Liver (tissue), 8 donors: ENCODE measurements at regions not wholly inside any gene's neighbourhood (a gene's known extent, or its start where the extent isn't known, plus 50 kb on each side); places are given as distances from the start of the nearest gene placed in this dataset.

Source experiments
- DNase-seq: peaks from one replicate; pipeline ENCODE4 v3.0.0-alpha.2; 2017; ENCODE audit warnings: low spot score
- H3K27ac ChIP-seq, 2 donors: one replicate each; pipeline ENCODE4 v1.7.0; 2013; ENCODE audit warnings: inconsistent platforms in 2 of 2, low read length in 2 of 2, control low read depth in 1 of 2, low read depth in 1 of 2, mild to moderate bottlenecking in 1 of 2
- H3K27me3 ChIP-seq, 4 donors: one replicate each; pipeline versions ENCODE4 v1.6.1 to v1.7.0; 2013; ENCODE audit warnings: low read length in 3 of 4, inconsistent platforms in 1 of 4, mild to moderate bottlenecking in 1 of 4, moderate library complexity in 1 of 4; ENCODE audit not compliant: control insufficient read depth in 4 of 4, insufficient read depth in 4 of 4
- H3K36me3 ChIP-seq, 4 donors: one replicate each; pipeline versions ENCODE4 v1.6.1 to v1.7.0; 2013; ENCODE audit warnings: low read length in 3 of 4, mild to moderate bottlenecking in 3 of 4, low read depth in 1 of 4, moderate library complexity in 1 of 4; ENCODE audit not compliant: control insufficient read depth in 4 of 4, insufficient read depth in 3 of 4
- H3K4me1 ChIP-seq, 4 donors: one replicate each; pipeline versions ENCODE4 v1.6.1 to v1.7.0; 2013; ENCODE audit warnings: low read length in 3 of 4, mild to moderate bottlenecking in 3 of 4, moderate library complexity in 1 of 4; ENCODE audit not compliant: control insufficient read depth in 4 of 4, insufficient read depth in 4 of 4
- H3K4me3 ChIP-seq, 3 donors: one replicate each; pipeline versions ENCODE4 v1.6.1 to v1.7.0; 2013; ENCODE audit warnings: low read length in 3 of 3, control low read depth in 1 of 3, low read depth in 1 of 3, mild to moderate bottlenecking in 1 of 3
- H3K9ac ChIP-seq, 2 donors: one replicate each; pipeline ENCODE4 v1.7.0; 2013; ENCODE audit warnings: low read length in 2 of 2, mild to moderate bottlenecking in 2 of 2, moderate library complexity in 2 of 2, control low read depth in 1 of 2, low read depth in 1 of 2
- H3K9me3 ChIP-seq, 4 donors: one replicate each; pipeline versions ENCODE4 v1.6.1 to v1.7.0; 2013; ENCODE audit warnings: low read length in 3 of 4; ENCODE audit not compliant: control insufficient read depth in 4 of 4
- ATF3 ChIP-seq: IDR thresholded peaks from 2 replicates; pipeline ENCODE4 v1.6.1; 2016; ENCODE audit warnings: antibody characterized with exemption
- EGR1 ChIP-seq, 2 donors: IDR thresholded peaks; 2 replicates each; pipeline ENCODE4 v1.6.1; 2016 to 2018; ENCODE audit warnings: antibody characterized with exemption in 2 of 2, low read depth in 2 of 2
- FOXA1 ChIP-seq: IDR thresholded peaks from 2 replicates; pipeline ENCODE4 v1.6.1; 2016; ENCODE audit warnings: antibody characterized with exemption
- FOXA2 ChIP-seq: IDR thresholded peaks from 2 replicates; pipeline ENCODE4 v1.6.1; 2016; ENCODE audit warnings: antibody characterized with exemption
- GABPA ChIP-seq, 2 donors: IDR thresholded peaks in 1 of 2; conservative IDR thresholded peaks in 1 of 2; 2 replicates each; pipeline ENCODE4 v1.6.1; 2016; ENCODE audit warnings: antibody characterized with exemption in 2 of 2, mild to moderate bottlenecking in 1 of 2, moderate library complexity in 1 of 2
- HNF4A ChIP-seq, 2 donors: conservative IDR thresholded peaks; 2 replicates each; pipeline ENCODE4 v1.6.1; 2016; ENCODE audit warnings: antibody characterized with exemption in 2 of 2, mild to moderate bottlenecking in 2 of 2
- HNF4G ChIP-seq: IDR thresholded peaks from 2 replicates; pipeline ENCODE4 v1.6.1; 2016; ENCODE audit warnings: antibody characterized with exemption
- JUND ChIP-seq, 2 donors: IDR thresholded peaks; 2 replicates each; pipeline ENCODE4 v1.6.1; 2016; ENCODE audit warnings: antibody characterized with exemption in 2 of 2
- NR2F2 ChIP-seq: IDR thresholded peaks from 2 replicates; pipeline ENCODE4 v1.6.1; 2016; ENCODE audit warnings: antibody characterized with exemption
- RAD21 ChIP-seq, 2 donors: IDR thresholded peaks; 2 replicates each; pipeline ENCODE4 v1.6.1; 2016; ENCODE audit warnings: antibody characterized with exemption in 2 of 2, mild to moderate bottlenecking in 2 of 2
- REST ChIP-seq: IDR thresholded peaks from 2 replicates; pipeline ENCODE4 v1.6.1; 2016; ENCODE audit warnings: antibody characterized with exemption, mild to moderate bottlenecking
- RXRA ChIP-seq, 2 donors: IDR thresholded peaks; 2 replicates each; pipeline ENCODE4 v1.6.1; 2017 to 2018; ENCODE audit warnings: antibody characterized with exemption in 2 of 2, mild to moderate bottlenecking in 1 of 2
- TAF1 ChIP-seq: conservative IDR thresholded peaks from 2 replicates; pipeline ENCODE4 v1.6.1; 2016; ENCODE audit warnings: antibody characterized with exemption, mild to moderate bottlenecking
- YY1 ChIP-seq: IDR thresholded peaks from 2 replicates; pipeline ENCODE4 v1.6.1; 2016; ENCODE audit warnings: antibody characterized with exemption, mild to moderate bottlenecking
- WGBS: extraction: QIAGEN DNeasy Blood & Tissue Kit; methylation state at CpG from one replicate; pipeline ENCODE4 v1.1.7; 2013; 5-methylcytosine and 5-hydroxymethylcytosine counted together
- TF ChIP-seq, protein P1 (sequence below): IDR thresholded peaks from 2 replicates; pipeline ENCODE4 v1.6.1; 2016; ENCODE audit warnings: antibody characterized with exemption
- TF ChIP-seq, protein P2 (sequence below): IDR thresholded peaks from 2 replicates; pipeline ENCODE4 v1.6.1; 2016; ENCODE audit warnings: antibody characterized with exemption
- TF ChIP-seq, protein P3 (sequence below): fragments of 150-350 bp; IDR thresholded peaks from 2 replicates; pipeline ENCODE4 v1.5.1; 2017; ENCODE audit warnings: improper control_type of control experiment, low read depth, low read length; ENCODE audit not compliant: missing input control
- donor health status: healthy.
- donor health status: healthy.
- donor health status: healthy.
- donor health status: healthy.
- donor health status: healthy.

- H3K27me3 ChIP-seq: no peaks in the 10 kb centered on the region
- TF ChIP-seq REST: no peak
- TF ChIP-seq, protein P1, sequence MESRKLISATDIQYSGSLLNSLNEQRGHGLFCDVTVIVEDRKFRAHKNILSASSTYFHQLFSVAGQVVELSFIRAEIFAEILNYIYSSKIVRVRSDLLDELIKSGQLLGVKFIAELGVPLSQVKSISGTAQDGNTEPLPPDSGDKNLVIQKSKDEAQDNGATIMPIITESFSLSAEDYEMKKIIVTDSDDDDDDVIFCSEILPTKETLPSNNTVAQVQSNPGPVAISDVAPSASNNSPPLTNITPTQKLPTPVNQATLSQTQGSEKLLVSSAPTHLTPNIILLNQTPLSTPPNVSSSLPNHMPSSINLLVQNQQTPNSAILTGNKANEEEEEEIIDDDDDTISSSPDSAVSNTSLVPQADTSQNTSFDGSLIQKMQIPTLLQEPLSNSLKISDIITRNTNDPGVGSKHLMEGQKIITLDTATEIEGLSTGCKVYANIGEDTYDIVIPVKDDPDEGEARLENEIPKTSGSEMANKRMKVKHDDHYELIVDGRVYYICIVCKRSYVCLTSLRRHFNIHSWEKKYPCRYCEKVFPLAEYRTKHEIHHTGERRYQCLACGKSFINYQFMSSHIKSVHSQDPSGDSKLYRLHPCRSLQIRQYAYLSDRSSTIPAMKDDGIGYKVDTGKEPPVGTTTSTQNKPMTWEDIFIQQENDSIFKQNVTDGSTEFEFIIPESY: no peak
- TF ChIP-seq, protein P2, sequence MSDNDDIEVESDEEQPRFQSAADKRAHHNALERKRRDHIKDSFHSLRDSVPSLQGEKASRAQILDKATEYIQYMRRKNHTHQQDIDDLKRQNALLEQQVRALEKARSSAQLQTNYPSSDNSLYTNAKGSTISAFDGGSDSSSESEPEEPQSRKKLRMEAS: no peak
- no peak for TF ChIP-seq FOXA2
- TF ChIP-seq HNF4G: no peak
- TF ChIP-seq RXRA (IDR thresholded peaks at IDR 0.05): no peak
- TF ChIP-seq ATF3: no peak
- no peak for TF ChIP-seq NR2F2
- TF ChIP-seq EGR1 (IDR thresholded peaks at IDR 0.05; ENCODE audit: low read depth in 2 of 2): no peak
- TF ChIP-seq, protein P3, sequence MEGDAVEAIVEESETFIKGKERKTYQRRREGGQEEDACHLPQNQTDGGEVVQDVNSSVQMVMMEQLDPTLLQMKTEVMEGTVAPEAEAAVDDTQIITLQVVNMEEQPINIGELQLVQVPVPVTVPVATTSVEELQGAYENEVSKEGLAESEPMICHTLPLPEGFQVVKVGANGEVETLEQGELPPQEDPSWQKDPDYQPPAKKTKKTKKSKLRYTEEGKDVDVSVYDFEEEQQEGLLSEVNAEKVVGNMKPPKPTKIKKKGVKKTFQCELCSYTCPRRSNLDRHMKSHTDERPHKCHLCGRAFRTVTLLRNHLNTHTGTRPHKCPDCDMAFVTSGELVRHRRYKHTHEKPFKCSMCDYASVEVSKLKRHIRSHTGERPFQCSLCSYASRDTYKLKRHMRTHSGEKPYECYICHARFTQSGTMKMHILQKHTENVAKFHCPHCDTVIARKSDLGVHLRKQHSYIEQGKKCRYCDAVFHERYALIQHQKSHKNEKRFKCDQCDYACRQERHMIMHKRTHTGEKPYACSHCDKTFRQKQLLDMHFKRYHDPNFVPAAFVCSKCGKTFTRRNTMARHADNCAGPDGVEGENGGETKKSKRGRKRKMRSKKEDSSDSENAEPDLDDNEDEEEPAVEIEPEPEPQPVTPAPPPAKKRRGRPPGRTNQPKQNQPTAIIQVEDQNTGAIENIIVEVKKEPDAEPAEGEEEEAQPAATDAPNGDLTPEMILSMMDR: no peak
- TF ChIP-seq YY1: no peak
- DNase-seq: no peak
- peaks cover 0 to 7% (median 0%) of the 10 kb centered on the region in 4 donors for H3K4me1 ChIP-seq
- no peaks in the 10 kb centered on the region for H3K9me3 ChIP-seq
- no peak overlapping the region for H3K27ac ChIP-seq
- no peak overlapping the region for H3K4me3 ChIP-seq
- H3K9ac ChIP-seq: no peak overlapping the region
- no peaks in the 10 kb centered on the region for H3K36me3 ChIP-seq
Observed at GRCh38 chr6:141906569-141907080, 226.1 kb upstream of the GJE1 start.

GRCh38 chr6:141890661-141891060 is 242.1 kb upstream of the GJE1 start:
- DNase-seq: no peak
- Histone ChIP-seq H3K36me3 (no peaks in the 10 kb centered on the region), H3K4me3 (no peak overlapping the region), H3K27ac (no peak overlapping the region), H3K9me3 (peaks cover 0 to 3% (median 0%) of the 10 kb centered on the region in 4 donors), H3K9ac (no peak overlapping the region), H3K27me3 (no peaks in the 10 kb centered on the region), H3K4me1 (no peaks in the 10 kb centered on the region)
- WGBS: 82% methylated on average over 2 of the region's 2 CpGs
- no peak for TF ChIP-seq TAF1
- TF ChIP-seq, protein P1: no peak
- TF ChIP-seq FOXA1: no peak
- TF ChIP-seq YY1: no peak
- no peak for TF ChIP-seq HNF4G
- no peak for TF ChIP-seq NR2F2
- TF ChIP-seq EGR1 (IDR thresholded peaks at IDR 0.05; ENCODE audit: low read depth in 2 of 2): no peak
- TF ChIP-seq HNF4A (conservative IDR thresholded peaks at IDR 0.05): no peak
- TF ChIP-seq RXRA (IDR thresholded peaks at IDR 0.05): no peak
- no peak for TF ChIP-seq GABPA (IDR thresholded peaks at IDR 0.05 in 1 of 2, conservative IDR thresholded peaks at IDR 0.05 in 1 of 2)
- no peak for TF ChIP-seq ATF3
- no peak for TF ChIP-seq JUND (IDR thresholded peaks at IDR 0.05)
- TF ChIP-seq RAD21 (IDR thresholded peaks at IDR 0.05): no peak
- TF ChIP-seq, protein P3: no peak
